ENCODE measurements at regions not wholly inside any gene's neighbourhood (a gene's known extent, or its start where the extent isn't known, plus 50 kb on each side); places are given as distances from the start of the nearest gene placed in this dataset.

- no peak for DNase-seq
- Mint-ChIP-seq H3K4me3 (no peak overlapping the region), H3K27ac (no peak overlapping the region), H3K36me3 (no peaks in the 10 kb centered on the region), H3K27me3 (ENCODE audit: low read depth in 3 of 3) (peaks cover 0 to 4% (median 2%) of the 10 kb centered on the region in 3 donors), H3K9me3 (no peaks in the 10 kb centered on the region), H3K4me1 (peaks cover 7% of the 10 kb centered on the region)
- Histone ChIP-seq H3K27me3 (ENCODE audit: control insufficient read depth in 2 of 2, insufficient read depth in 2 of 2, low read length in 2 of 2) (no peaks in the 10 kb centered on the region), H3K4me1 (ENCODE audit: control insufficient read depth in 1 of 2, insufficient read depth in 2 of 2, low read length in 2 of 2) (no peaks in the 10 kb centered on the region), H3K4me2 (replicated peaks; ENCODE audit: extremely low read depth, low read length, poor library complexity, severe bottlenecking) (no peak overlapping the region), H3K36me3 (replicated peaks in 1 of 2; ENCODE audit: control insufficient read depth in 1 of 2, insufficient read depth in 2 of 2, low read length in 2 of 2) (no peaks in the 10 kb centered on the region), H3K4me3 (replicated peaks in 1 of 3; ENCODE audit: low read depth in 2 of 3, low read length in 3 of 3) (no peak overlapping the region), H3K27ac (ENCODE audit: low read depth in 1 of 2, low read length in 2 of 2) (no peak overlapping the region), H4K20me1 (ENCODE audit: insufficient read depth, low read length) (no peaks in the 10 kb centered on the region), H2AFZ (ENCODE audit: insufficient read depth, low read depth, low read length, poor library complexity, severe bottlenecking) (no peak overlapping the region), H3K9me3 (replicated peaks in 1 of 2; ENCODE audit: control insufficient read depth in 1 of 2, insufficient read depth in 1 of 2, low read length in 2 of 2) (no peaks in the 10 kb centered on the region), H3K9ac (ENCODE audit: insufficient read depth, low read length, poor library complexity, severe bottlenecking) (no peak overlapping the region), H3K79me2 (ENCODE audit: insufficient read depth, low read length) (no peaks in the 10 kb centered on the region)
- intact Hi-C loops (cut with micrococcal nuclease): no loop called here
- no peak for TF ChIP-seq CTCF (IDR thresholded peaks at IDR 0.05)
These were observed 58.6 kb upstream of the ARHGEF3 start for GRCh38 chr3:56860351-56860750.

GRCh38 chr3:56858331-56858730, 56.6 kb upstream of the ARHGEF3 start:
- Histone ChIP-seq H4K20me1 (ENCODE audit: insufficient read depth, low read length) (no peaks in the 10 kb centered on the region), H3K79me2 (ENCODE audit: insufficient read depth, low read length) (no peaks in the 10 kb centered on the region), H3K4me3 (replicated peaks in 1 of 3; ENCODE audit: low read depth in 2 of 3, low read length in 3 of 3) (no peak overlapping the region), H3K36me3 (replicated peaks in 1 of 2; ENCODE audit: control insufficient read depth in 1 of 2, insufficient read depth in 2 of 2, low read length in 2 of 2) (no peaks in the 10 kb centered on the region), H3K4me2 (replicated peaks; ENCODE audit: extremely low read depth, low read length, poor library complexity, severe bottlenecking) (no peak overlapping the region), H3K9ac (ENCODE audit: insufficient read depth, low read length, poor library complexity, severe bottlenecking) (no peak overlapping the region), H3K27me3 (ENCODE audit: control insufficient read depth in 2 of 2, insufficient read depth in 2 of 2, low read length in 2 of 2) (no peaks in the 10 kb centered on the region), H3K9me3 (replicated peaks in 1 of 2; ENCODE audit: control insufficient read depth in 1 of 2, insufficient read depth in 1 of 2, low read length in 2 of 2) (no peaks in the 10 kb centered on the region), H3K4me1 (ENCODE audit: control insufficient read depth in 1 of 2, insufficient read depth in 2 of 2, low read length in 2 of 2) (no peaks in the 10 kb centered on the region), H2AFZ (ENCODE audit: insufficient read depth, low read depth, low read length, poor library complexity, severe bottlenecking) (no peak overlapping the region), H3K27ac (ENCODE audit: low read depth in 1 of 2, low read length in 2 of 2) (no peak overlapping the region)
- no peak for TF ChIP-seq CTCF (IDR thresholded peaks at IDR 0.05)
- peaks cover 0 to 4% (median 4%) of the 10 kb centered on the region in 3 donors for H3K27me3 Mint-ChIP-seq (ENCODE audit: low read depth in 3 of 3)
- no peaks in the 10 kb centered on the region for H3K36me3 Mint-ChIP-seq
- H3K27ac Mint-ChIP-seq: no peak overlapping the region
- 100% methylated on average over 1 of the region's 1 CpG for WGBS (ENCODE audit: insufficient coverage)
- no peak for DNase-seq
- H3K4me3 Mint-ChIP-seq: no peak overlapping the region
- no peaks in the 10 kb centered on the region for H3K9me3 Mint-ChIP-seq
- intact Hi-C loops (cut with micrococcal nuclease): loop anchor here in 1 of 2 donors (5.0 kb wide), 1 partner anchor 129 kb away; no protein-coding TSS in a partner anchor
- H3K4me1 Mint-ChIP-seq: peaks cover 7% of the 10 kb centered on the region
